ENCODE measurements at regions not wholly inside any gene's neighbourhood (a gene's known extent, or its start where the extent isn't known, plus 50 kb on each side); places are given as distances from the start of the nearest gene placed in this dataset.

GRCh38 chr6:63436356-63436755, 116.6 kb upstream of the LGSN start:
- no peak overlapping the region for H3K4me3 ChIP-seq
- no peak for ATAC-seq
- no peaks in the 10 kb centered on the region for H3K9me3 ChIP-seq
- H3K4me1 ChIP-seq, result peaks cover 40% of the 10 kb centered on the region
- ChIA-PET POLR2A (no interaction called here), CTCF (no interaction called here)
- 73% methylated on average over 2 of the region's 2 CpGs for WGBS (ENCODE audit: missing lambda C conversion rate)
- H3K4me2 ChIP-seq, result peak overlapping the region; percentile 57
- FAIRE-seq, result no peak
- peak overlapping the region in 1 of 2 experiments; percentile 63; a peak in 3 of 6 replicates for H3K27ac ChIP-seq
- DNase-seq (ENCODE audit: low read depth in 1 of 2, low spot score in 1 of 2), result no peak
- TF ChIP-seq BCL3 (IDR thresholded peaks at IDR 0.05), result no peak
- no peak for TF ChIP-seq PBX3 (IDR thresholded peaks at IDR 0.05)
- TF ChIP-seq USF2 (IDR thresholded peaks at IDR 0.05), result no peak
- TF ChIP-seq RNF2 (IDR thresholded peaks at IDR 0.05; ENCODE audit: borderline replicate concordance, low read depth), result no peak
- no peak for TF ChIP-seq POLR2AphosphoS2 (conservative IDR thresholded peaks at IDR 0.05; ENCODE audit: low read length)
- no peak for TF ChIP-seq E2F6 (IDR thresholded peaks at IDR 0.05; ENCODE audit: borderline replicate concordance, low read depth)
- no peak for TF ChIP-seq TFCP2L1 (CRISPR knock-in tag; IDR thresholded peaks at IDR 0.05)
- TF ChIP-seq FOXS1 (CRISPR knock-in tag; IDR thresholded peaks at IDR 0.05), result no peak
- TF ChIP-seq HMGXB4 (CRISPR knock-in tag; IDR thresholded peaks at IDR 0.05; ENCODE audit: borderline replicate concordance), result no peak
- no peak for TF ChIP-seq RARB (CRISPR knock-in tag; IDR thresholded peaks at IDR 0.05)
- TF ChIP-seq CTCF (IDR thresholded peaks at IDR 0.05), result no peak
- TF ChIP-seq PHF8 (IDR thresholded peaks at IDR 0.05; ENCODE audit: borderline replicate concordance, low read depth), result no peak
- no peak for TF ChIP-seq ZNF302 (CRISPR knock-in tag; IDR thresholded peaks at IDR 0.05)
- TF ChIP-seq FOSL2 (IDR thresholded peaks at IDR 0.05), result no peak
- no peak for TF ChIP-seq FOSL2 (CRISPR knock-in tag; IDR thresholded peaks at IDR 0.05)
- TF ChIP-seq MAX (IDR thresholded peaks at IDR 0.05), result no peak
- TF ChIP-seq ZC3H11A (IDR thresholded peaks at IDR 0.05), result no peak
- no peak for TF ChIP-seq MAZ (IDR thresholded peaks at IDR 0.05; ENCODE audit: borderline replicate concordance, low read depth, low read length)

- WGBS (ENCODE audit: missing lambda C conversion rate), result 94% methylated on average over 3 of the region's 3 CpGs
- ATAC-seq, result no peak
- ChIA-PET CTCF (no interaction called here), POLR2A (no interaction called here)
- Histone ChIP-seq H3K4me2 (peak overlapping the region; percentile 57; the same call in 2 of the 3 replicates), H3K27ac (peak overlapping the region in 1 of 2 experiments; percentile 46; a peak in 1 of 6 replicates), H3K4me1 (peaks cover 40% of the 10 kb centered on the region), H3K4me3 (no peak overlapping the region), H3K9me3 (no peaks in the 10 kb centered on the region)
- TF ChIP-seq EP300 (IDR thresholded peaks at IDR 0.05), result no peak
- no peak for TF ChIP-seq FOSL2 (IDR thresholded peaks at IDR 0.05)
- no peak for TF ChIP-seq FOSL2 (CRISPR knock-in tag; IDR thresholded peaks at IDR 0.05)
- no peak for TF ChIP-seq ATOH8 (CRISPR knock-in tag; IDR thresholded peaks at IDR 0.05; ENCODE audit: low read depth)
- no peak for TF ChIP-seq SMC3 (IDR thresholded peaks at IDR 0.05)
- DNase-seq (ENCODE audit: low read depth in 1 of 2, low spot score in 1 of 2), result no peak
- FAIRE-seq, result no peak
Measured at GRCh38 chr6:63437058-63437457, 117.3 kb upstream of the LGSN start.

Measured in A549 (cell line).